ENCODE measurements at regions not wholly inside any gene's neighbourhood (a gene's known extent, or its start where the extent isn't known, plus 50 kb on each side); places are given as distances from the start of the nearest gene placed in this dataset.

DNA sequence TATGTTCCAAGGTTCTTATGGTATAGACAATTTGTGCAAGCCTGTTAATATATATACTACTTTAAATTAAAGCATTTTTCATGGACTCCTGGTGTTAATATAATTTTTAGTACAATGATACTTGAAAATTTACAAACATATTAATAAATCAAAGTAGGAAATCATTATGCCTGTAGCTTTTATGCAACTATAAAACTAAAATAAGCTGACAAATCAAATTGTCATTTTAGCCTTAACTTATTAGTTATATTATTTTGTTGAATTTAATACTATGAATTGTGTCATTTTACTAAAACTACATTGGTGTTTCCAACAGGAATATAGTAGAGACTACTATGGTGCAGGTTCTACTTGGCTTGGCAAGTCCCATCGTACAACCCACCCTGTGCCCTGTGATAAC is 96.0 kb downstream of the MED10 start:
- no peaks in the 10 kb centered on the region for H3K36me3 ChIP-seq (ENCODE audit: low read depth)
- intact Hi-C loops (cut with DNase I, micrococcal nuclease) = no loop called here
- H3K4me1 ChIP-seq (ENCODE audit: low read depth) = no peaks in the 10 kb centered on the region
- H3K9me3 ChIP-seq = no peaks in the 10 kb centered on the region
- H3K4me3 ChIP-seq = no peak overlapping the region
- DNase-seq = no peak
- ATAC-seq = no peak
- TF ChIP-seq, protein P1, sequence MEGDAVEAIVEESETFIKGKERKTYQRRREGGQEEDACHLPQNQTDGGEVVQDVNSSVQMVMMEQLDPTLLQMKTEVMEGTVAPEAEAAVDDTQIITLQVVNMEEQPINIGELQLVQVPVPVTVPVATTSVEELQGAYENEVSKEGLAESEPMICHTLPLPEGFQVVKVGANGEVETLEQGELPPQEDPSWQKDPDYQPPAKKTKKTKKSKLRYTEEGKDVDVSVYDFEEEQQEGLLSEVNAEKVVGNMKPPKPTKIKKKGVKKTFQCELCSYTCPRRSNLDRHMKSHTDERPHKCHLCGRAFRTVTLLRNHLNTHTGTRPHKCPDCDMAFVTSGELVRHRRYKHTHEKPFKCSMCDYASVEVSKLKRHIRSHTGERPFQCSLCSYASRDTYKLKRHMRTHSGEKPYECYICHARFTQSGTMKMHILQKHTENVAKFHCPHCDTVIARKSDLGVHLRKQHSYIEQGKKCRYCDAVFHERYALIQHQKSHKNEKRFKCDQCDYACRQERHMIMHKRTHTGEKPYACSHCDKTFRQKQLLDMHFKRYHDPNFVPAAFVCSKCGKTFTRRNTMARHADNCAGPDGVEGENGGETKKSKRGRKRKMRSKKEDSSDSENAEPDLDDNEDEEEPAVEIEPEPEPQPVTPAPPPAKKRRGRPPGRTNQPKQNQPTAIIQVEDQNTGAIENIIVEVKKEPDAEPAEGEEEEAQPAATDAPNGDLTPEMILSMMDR (IDR thresholded peaks at IDR 0.05) = no peak

- no peak overlapping the region for H3K4me3 ChIP-seq
- DNase-seq (no peak), ATAC-seq (no peak)
- TF ChIP-seq, protein P1 (IDR thresholded peaks at IDR 0.05) = no peak
- no peaks in the 10 kb centered on the region for H3K36me3 ChIP-seq (ENCODE audit: low read depth)
- no peaks in the 10 kb centered on the region for H3K9me3 ChIP-seq
- intact Hi-C loops (cut with DNase I, micrococcal nuclease) = no loop called here
- H3K4me1 ChIP-seq (ENCODE audit: low read depth) = no peaks in the 10 kb centered on the region
These were observed 96.5 kb downstream of the MED10 start for GRCh38 chr5:6281818-6282217.

DNA sequence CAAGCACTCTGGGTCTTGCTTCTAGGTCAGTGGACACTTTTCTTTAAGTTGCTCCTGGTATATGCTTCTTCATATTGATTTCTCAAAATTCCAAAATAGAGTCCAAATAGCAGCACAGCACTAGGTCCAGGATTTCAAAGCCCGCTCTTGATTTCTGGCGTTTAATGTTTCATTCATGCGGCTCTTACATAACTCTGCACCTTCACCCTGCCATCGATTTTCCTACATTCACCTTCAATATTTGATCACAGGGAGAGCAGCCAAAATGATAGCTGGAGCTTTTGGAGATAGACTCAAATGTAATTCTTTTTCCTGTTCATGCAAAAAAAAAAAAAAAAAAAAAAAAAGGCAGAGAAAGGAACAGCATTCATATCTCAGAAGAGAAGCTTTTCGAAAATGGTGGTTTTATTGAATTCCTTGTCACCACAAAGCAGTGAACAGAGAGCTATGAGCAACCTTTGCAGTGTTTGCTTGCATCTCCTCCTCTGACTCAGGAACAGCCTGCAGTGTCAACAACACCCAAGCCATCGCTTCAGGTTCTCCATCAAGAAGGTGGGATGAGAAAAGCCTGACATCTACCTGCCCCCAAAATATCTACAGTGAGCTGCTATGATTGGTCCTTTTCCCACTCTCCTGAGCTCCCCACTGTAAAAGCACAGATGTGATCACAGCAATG is 97.8 kb downstream of the MED10 start:
- H3K4me3 ChIP-seq = no peak overlapping the region
- ATAC-seq (no peak), DNase-seq (no peak)
- H3K9me3 ChIP-seq = no peaks in the 10 kb centered on the region
- no peaks in the 10 kb centered on the region for H3K4me1 ChIP-seq (ENCODE audit: low read depth)
- intact Hi-C loops (cut with DNase I, micrococcal nuclease) = no loop called here
- TF ChIP-seq, protein P1 (IDR thresholded peaks at IDR 0.05) = no peak
- H3K36me3 ChIP-seq (ENCODE audit: low read depth) = no peaks in the 10 kb centered on the region

DNA sequence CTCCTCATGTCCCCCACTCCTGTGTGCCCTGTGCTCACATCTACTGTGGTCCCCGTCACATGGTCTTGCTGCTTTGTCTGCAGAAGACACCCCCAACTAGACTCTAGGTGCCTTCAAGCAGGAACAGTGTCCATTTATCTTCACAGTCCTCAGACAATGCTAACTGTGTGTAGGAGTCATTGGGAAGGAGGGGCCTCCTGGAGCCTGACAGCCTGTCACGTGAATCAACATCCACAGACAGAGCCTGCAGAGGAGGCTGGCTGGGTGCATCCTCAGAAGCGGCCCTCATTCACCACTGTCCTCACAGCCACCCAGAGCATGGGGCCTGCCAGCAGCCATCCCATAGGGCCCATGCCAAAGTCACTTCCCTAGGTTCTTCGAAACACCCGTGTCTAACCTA is 98.7 kb downstream of the MED10 start:
- intact Hi-C loops (cut with DNase I, micrococcal nuclease) = no loop called here
- H3K4me1 ChIP-seq (ENCODE audit: low read depth) = no peaks in the 10 kb centered on the region
- ATAC-seq (no peak), DNase-seq (no peak)
- no peaks in the 10 kb centered on the region for H3K9me3 ChIP-seq
- H3K36me3 ChIP-seq (ENCODE audit: low read depth) = no peaks in the 10 kb centered on the region
- no peak overlapping the region for H3K4me3 ChIP-seq
- TF ChIP-seq, protein P1 (IDR thresholded peaks at IDR 0.05) = no peak

DNA sequence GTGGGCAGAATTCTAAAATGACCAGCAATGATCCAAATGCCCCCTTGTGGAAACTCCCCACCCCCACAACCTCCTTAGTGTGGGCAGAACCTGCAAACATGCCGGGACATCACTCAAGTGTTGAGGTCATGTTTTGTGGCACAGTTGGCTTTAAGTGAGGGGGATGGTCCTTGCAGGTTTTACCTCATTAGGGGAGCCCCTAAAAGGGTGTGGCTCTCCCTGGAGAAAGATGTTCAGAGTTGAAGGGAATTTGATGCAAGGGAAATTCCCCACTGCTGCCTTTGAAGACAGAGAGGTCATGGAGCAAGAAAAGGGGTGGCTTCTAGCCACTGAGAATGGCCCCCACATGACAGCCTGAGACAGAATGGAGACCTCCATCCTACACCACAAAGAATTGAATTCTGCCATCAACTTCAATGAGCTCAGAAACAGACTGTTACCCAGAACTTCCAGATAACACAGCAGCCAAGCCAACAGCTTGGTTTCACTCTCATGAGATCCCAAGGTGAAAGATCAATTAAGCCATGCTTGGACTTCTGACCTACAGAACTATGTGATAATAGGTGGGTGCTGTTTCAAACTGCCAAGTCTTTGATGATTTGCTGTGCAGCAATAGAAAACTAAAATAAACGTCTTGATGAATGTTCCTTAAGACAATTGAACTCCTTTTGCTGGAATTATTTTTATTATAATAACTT is 103.4 kb downstream of the MED10 start:
- Histone ChIP-seq H3K4me1 (ENCODE audit: low read depth) (no peaks in the 10 kb centered on the region), H3K4me3 (no peak overlapping the region), H3K36me3 (ENCODE audit: low read depth) (no peaks in the 10 kb centered on the region), H3K9me3 (no peaks in the 10 kb centered on the region)
- TF ChIP-seq, protein P1 (IDR thresholded peaks at IDR 0.05) = no peak
- ATAC-seq (no peak), DNase-seq (no peak)
- intact Hi-C loops (cut with DNase I, micrococcal nuclease) = no loop called here

All from mucosa of descending colon (tissue), 3 donors.